GM10266 (cell line): ENCODE measurements at regions not wholly inside any gene's neighbourhood (a gene's known extent, or its start where the extent isn't known, plus 50 kb on each side); places are given as distances from the start of the nearest gene placed in this dataset.
"Not testable (repeated sequence)": the region's sequence is repeated elsewhere in the genome, so short reads cannot be mapped to it uniquely, and the experiment has no call there.

Experiments
- DNase-seq: peaks from one replicate; pipeline ENCODE4 v3.0.0; 2012; ENCODE audit errors: extremely low spot score
- TF ChIP-seq, protein P1 (sequence below): IDR thresholded peaks from 2 replicates; pipeline ENCODE4 v1.5.1; 2012; ENCODE audit warnings: mild to moderate bottlenecking, low read depth; ENCODE audit not compliant: control insufficient read depth, insufficient read depth; ENCODE audit errors: missing control alignments

DNA sequence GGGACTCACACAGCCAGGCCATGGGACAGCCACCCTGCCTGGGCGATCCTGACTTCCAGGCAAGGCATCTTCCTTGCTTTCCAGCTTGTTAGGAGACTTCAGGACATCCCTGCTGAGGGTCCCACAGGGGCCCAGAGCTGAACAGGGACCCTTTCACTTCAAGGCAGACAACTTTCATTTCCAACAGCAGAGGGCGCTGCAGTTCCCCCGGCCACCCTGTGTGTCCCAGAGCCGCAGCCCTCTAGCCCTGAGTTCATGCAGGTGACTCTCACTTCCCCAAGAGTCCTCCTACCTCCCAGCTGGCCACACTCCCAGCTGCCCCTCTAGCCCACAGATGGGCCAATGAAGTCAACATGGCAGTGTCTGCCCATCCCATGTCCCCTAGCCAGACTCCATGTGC is 1556.0 kb downstream of the FOXD4L5 start:
- not testable (repeated sequence) for DNase-seq

DNA sequence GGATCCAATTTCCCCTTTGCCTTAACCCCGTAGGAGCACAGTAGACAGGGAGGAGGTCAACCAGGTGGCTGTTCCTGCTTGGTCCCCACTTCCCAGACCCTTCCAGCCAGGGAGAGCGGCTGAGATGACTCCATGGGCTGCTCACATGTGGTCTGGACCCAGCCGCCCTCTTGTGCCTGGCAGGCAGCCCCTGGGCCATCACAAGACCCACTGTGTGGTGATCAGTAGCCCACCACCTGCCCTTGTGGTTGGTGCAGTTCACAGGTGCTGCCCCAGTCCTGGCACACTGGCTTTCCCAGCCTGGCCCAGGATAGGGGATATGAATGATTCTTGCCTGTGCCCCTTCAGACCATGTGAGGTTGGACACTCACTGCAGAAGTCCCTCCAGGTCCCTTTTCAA is 1556.7 kb downstream of the FOXD4L5 start:
- no peak for DNase-seq
- TF ChIP-seq, protein P1, sequence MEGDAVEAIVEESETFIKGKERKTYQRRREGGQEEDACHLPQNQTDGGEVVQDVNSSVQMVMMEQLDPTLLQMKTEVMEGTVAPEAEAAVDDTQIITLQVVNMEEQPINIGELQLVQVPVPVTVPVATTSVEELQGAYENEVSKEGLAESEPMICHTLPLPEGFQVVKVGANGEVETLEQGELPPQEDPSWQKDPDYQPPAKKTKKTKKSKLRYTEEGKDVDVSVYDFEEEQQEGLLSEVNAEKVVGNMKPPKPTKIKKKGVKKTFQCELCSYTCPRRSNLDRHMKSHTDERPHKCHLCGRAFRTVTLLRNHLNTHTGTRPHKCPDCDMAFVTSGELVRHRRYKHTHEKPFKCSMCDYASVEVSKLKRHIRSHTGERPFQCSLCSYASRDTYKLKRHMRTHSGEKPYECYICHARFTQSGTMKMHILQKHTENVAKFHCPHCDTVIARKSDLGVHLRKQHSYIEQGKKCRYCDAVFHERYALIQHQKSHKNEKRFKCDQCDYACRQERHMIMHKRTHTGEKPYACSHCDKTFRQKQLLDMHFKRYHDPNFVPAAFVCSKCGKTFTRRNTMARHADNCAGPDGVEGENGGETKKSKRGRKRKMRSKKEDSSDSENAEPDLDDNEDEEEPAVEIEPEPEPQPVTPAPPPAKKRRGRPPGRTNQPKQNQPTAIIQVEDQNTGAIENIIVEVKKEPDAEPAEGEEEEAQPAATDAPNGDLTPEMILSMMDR: no peak

DNA sequence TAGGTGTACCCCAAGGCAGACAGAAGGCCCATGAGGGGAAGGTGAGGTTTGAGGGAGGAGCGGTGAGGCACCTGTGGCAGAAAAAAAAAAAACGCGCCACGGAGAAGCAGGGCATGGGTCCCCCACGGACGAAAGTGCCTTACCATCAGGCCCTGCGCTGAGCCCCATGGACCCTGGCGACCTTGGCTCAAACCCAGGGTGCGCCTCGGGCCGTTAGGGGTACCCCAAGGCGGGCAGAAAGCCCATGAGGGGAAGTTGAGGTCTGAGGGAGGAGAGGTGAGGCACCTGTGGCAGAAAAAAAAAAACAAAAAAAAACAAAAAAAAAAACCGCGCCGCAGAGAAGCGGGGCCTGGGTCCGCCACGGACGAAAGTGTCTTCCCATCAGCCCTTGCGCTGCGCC is 1576.7 kb downstream of the FOXD4L5 start:
- not testable (repeated sequence) for DNase-seq

DNA sequence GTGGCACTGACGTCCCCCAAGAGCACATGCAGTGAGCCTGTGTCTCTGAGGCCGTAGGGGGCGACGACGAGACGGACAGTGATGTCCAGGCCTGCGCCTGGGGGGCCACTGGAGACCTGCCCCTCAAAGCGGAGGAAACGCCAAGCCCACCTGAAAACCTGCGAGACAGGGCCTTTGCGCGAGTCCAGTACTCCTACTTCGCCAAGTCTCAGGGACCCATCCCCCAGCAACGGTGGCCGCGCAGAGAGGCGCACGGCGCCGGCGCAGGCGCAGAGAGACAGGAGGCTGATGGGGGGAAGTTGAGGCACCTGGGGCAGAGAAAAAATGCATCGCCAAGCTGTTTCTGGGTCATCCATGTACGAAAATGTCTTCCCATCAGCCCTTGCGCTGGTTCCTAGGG is 1580.6 kb downstream of the FOXD4L5 start:
- DNase-seq: not testable (repeated sequence)

DNA sequence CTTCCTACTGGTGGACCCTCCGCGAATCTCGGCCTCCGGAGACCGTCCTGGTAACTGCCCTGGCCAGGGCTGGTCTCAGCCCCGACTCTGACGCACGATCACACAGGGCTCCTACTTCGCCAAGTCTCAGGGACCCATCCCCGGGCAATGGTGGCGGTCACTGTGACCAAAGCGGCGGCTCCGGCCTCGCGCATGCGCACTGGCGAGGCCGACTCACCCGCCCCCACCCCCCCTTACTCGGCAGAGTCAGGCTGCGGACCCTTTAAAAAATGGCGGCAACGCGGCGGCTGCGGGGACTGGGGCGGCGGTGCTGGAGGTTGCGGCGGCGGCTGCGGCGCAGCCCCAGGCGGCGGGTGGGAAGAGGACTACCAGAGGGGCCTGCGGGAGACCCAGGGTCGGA is 1581.3 kb downstream of the FOXD4L5 start:
- DNase-seq: not testable (repeated sequence)

DNA sequence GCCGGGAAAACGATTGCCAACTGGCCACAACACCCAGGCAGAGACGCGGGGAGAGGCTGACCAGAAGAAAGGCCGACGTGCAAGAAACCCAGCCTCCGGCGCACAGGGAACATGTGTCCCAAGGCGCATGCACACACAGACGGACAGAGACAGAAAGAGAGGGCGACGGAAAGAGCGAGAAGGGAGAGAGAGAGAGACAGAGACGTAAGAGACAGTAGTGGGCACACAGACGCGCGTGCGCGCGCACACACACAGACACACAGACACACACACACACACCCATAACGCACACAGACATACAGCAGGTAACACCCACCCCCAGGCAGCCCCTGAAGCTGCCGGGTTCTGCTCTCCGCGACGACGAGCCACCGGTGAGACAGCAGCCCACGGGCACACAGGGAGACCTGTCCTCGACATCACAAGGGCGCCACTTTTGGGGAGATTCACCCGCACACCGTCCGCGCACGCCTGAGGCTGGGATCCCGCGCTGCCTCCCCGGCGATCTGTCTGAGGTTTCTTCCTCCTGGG is 1581.8 kb downstream of the FOXD4L5 start:
- not testable (repeated sequence) for DNase-seq
